GM19467 (cell line): ENCODE measurements at regions not wholly inside any gene's neighbourhood (a gene's known extent, or its start where the extent isn't known, plus 50 kb on each side); places are given as distances from the start of the nearest gene placed in this dataset.
A peak's percentile ranks its signal among the peaks of the same experiment; 100 is the strongest.
"Not testable (repeated sequence)": the region's sequence is repeated elsewhere in the genome, so short reads cannot be mapped to it uniquely, and the experiment has no call there.

ENCODE experiments used
- ATAC-seq: cut with Tn5 transposase; IDR thresholded peaks from one replicate; pipeline ENCODE4 v1.9.1; 2021; ENCODE audit warnings: mild to moderate bottlenecking, moderate library complexity; ENCODE audit not compliant: unreplicated experiment

DNA sequence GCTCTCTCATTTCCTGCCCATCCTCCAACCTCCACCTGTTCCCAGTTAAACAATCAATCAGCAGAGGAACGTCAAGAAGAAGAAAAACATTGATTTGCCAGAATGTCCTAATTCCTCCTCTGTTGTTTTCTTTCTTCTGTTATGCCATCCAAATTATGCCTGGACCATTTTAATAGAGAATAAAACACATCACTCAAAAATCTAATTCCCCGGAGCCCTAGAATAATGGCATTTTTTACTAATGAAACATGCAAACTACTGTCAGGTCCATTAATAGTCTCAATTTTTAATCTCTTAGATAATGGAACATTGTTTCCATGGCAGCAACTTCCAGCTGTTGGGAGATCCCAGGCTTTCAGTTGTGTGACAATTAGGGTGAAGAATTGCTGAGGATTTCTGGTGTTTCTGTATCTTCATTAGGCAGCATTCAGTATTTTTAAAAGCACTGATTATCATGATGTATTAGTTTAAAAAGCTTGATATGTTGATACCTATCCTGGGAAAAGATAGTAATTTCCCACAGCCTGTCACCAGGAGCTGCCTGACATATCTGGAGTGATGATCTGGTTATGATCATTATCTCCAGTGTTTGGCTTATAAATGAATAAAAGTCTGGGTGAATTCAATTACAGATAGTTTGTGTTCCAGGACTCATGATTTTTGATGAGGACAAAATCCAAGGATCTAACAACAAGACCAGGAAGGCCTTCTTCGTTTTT lies 209.8 kb downstream of the TPBG start:
- ATAC-seq = no peak

DNA sequence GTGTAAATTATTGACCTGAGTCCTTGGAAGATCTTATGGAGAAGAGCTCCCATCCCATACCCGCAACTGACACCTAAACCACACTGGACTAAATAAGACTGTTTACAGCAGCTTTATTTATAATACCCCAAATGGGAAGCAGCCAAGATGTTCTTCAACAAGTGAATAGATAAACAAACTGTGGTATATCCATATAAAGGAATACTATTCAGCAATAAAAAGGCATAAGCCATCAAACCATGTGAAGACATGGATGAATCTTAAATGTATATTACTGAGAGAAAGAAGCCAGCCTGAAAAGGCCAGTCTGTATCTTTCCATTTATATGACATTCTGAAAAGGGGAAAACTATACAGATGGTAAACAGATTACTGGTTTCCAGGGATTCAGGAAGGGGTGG lies 212.7 kb downstream of the TPBG start:
- ATAC-seq = no peak

DNA sequence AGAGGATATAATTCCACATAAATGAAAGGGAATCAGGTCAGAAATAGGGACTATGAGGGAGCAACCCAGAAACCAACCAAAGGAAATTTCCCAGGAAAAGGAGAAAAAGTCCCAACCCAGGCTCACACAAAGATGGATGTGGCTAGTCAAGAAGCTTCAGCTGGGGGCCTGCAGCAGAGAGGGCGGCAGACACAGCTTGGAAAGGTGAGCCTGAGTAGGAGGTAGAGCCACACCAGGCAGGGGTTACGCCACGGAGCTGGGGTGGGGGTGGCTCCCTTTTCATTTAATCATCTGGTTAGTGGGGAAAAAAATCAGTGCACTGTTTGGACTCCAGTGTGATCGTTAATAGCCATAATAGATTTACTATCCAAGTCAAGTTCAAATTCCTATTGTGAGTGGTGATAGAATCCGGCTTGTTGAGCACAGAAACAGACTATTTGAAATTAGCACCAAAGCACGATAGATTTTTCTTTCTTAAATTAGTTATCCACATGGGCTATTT lies 220.6 kb downstream of the TPBG start:
- no peak for ATAC-seq

DNA sequence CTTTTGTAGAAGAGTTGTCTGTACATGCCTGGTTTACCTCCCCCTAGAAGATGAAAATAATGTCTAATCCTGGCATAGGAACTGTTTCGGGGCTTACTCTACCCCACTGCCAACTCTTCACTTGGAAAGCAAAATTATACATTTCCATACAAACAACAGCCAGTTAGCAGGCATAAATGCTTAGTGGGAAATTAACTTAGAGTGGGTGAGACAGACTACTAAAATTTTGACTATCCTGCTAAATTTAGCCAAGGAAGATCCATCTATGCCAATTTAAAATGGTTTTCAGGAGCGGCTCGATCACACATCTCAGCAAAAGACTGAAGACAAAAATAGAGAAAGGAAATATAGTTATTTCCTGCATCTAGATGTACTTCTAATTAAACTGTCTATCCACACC lies 221.2 kb downstream of the TPBG start:
- ATAC-seq = no peak

DNA sequence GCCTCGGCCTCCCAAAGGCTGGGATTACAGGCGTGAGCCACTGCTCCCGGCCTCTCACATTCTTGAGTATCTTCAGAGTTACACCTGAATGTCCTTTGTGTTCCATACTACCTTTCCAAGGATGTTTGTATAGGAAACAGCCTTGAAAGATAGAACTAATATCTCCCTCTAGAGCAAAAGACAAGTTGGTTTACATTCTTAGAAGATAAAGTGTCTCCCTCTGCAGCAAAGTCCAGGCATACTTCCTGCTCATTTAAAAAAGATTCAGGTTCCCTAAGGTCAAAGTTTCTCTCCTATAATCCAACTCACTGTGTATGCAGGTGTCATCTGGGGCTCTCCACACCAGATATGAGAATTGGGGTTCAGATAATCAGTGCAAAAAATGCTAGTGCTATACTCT lies 224.4 kb downstream of the TPBG start:
- ATAC-seq = no peak

DNA sequence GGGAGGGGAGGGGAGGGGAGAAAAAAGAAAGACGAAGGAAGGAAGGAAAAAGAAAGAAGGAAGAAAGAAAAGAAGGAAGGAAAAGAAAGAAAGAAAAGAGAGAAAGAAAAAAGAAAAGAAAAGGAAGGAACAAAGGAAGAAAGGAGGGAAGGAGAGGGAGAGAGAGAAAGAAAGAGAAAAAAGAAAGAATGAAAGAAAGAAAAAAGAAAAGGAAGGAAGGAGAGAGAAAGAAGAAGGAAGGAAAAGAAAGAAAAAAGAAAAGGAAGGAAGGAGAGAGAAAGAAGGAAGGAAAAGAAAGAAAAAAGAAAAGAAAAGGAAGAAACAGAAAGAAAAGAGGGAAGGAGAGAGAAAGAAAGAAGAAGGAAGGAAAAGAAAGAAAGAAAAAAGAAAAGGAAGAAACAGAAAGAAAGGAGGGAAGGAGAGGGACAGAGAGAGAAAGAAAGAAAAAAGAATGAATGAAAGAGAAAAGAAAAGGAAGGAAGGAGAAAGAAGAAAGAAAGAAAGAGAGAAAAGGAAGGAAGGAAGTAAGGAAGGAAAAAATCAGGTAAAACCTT lies 225.3 kb downstream of the TPBG start:
- ATAC-seq = no peak

DNA sequence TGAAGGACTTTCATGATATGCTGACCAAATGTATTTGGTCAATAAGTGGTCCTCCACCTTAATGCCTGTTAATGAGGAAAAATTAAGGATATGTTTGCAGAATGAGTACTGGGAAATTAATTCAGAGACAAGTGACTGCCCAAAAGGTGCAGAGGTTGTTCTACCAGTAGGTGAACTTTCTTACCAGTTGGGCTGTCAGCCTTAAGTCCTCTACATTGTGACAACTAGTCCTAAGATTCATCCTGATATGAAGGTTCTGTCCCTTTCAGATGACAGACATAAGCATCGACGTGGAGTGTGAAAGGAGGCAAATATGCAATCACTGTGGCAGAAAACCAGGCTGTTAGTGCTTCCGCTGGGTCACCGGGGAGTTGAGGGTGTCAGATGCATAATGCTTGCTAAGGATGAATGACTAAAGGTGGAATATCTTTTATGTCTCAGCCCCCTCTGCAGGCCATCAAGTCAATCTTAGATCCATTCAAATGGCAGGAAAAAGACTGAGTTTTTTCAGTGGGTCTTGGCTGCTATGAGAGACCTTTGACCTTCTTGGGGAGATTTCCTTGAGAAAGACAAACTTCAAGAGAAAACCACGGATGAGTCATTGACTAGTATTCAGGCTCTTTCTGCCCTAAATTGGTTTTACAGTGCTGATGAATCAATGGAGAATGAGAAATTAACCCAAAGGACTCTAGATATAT lies 226.0 kb downstream of the TPBG start:
- peak; percentile 75 for ATAC-seq

DNA sequence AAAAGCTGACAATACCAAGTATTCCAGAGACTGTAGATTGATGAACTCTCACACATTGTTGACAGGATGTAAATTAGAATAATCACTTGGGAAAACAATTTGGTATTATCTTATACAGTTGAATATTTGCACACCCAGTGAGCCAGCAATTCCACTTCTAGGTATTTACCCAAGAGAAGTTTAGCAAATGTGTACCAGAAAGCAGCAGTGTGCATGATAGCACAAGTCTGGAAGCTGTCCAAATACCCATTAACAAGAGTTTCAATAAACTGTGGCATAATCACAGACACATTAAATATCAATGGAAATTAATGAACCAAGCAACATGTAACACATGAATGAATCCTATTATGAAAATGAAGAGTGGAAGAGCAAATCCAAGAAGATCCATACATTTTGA lies 233.6 kb downstream of the TPBG start:
- ATAC-seq = no peak

DNA sequence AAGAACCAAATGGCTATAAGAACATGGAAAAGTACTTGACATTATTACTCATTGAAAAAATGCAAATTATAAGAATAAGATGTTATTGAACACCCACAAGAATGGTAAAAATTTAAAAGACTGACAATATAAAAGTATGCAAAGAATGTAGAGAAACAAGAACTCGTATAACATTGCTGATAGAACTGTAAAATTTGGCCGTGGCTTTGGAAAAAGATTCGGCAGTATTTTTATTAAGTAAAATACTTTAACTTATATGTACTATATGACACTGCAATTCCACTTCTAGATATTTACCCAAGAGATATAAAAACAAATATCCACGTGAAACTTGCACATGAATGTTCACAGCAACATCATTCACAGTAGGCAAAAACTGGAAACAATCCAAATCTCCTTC lies 239.2 kb downstream of the TPBG start:
- no peak for ATAC-seq

DNA sequence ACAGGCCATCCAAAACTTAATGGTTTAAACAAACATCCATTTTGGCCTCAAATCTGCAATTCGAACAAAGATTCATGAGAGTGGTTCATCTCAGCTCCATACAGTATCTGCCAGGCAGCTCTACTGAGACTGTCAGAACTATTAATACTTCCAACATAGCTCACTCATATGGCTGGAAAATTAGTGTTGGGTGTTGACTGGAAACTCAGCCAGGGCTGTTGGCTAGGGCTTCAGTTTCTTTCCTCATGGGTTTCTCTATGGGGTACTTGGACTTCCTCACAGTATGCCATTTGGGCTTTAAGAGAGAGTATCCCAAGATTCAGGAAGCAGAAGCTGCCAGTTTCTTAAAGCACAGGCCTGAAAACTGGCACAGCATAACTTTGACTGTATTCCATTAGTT lies 240.3 kb downstream of the TPBG start:
- ATAC-seq = no peak

DNA sequence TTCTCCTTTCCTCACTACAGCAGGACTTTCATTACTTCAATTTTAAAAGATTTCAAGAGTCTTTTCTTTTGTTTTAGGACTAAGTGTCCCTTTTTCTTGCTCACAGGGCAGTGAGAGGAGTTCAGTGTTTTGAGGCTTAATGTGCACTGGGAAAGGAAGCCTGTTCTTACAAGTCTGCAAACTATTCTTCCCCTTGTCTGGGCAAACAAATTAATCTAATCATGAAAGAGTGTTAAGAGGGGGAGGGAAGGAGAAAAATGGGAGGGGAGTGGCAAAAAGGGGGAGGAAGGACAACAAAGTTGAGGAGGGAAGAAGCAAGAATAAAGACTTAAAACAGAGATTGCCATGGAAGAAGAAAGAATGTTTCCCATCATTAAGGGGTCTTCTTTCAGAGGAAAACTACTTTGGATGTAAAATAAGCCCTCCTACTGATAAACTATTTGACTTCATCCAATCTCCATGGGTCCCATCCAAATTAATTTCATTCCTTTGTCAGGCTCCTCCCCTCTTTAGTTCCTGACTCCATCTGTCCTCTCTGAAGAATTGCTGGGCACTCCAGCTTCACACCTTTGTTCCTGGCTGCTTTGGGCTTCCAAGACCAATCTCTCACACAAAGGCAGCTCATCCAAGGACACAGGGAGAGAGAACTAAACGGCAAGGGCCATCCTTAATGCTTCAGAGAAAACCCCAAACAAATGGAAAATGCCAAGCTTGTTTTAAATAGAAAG lies 244.5 kb downstream of the TPBG start:
- ATAC-seq = no peak

DNA sequence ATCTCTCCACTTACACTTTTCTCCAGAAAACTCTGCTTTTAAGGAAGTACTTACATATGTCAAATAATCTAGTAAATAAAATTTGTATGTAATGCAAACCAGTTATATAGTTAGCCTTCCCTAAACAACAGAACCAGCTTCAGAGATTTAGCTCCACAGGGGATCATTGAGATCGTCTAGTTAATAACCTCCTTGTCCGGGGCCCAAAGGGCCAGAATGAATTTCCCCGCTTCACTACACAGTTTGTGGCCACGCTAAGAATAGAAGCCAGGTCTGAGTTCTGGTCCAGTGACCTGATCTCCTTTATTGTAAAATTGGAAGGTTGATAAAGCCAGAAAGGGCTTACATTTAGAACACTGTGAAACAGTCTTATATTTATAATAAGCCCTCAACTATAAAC lies 245.2 kb downstream of the TPBG start:
- no peak for ATAC-seq

DNA sequence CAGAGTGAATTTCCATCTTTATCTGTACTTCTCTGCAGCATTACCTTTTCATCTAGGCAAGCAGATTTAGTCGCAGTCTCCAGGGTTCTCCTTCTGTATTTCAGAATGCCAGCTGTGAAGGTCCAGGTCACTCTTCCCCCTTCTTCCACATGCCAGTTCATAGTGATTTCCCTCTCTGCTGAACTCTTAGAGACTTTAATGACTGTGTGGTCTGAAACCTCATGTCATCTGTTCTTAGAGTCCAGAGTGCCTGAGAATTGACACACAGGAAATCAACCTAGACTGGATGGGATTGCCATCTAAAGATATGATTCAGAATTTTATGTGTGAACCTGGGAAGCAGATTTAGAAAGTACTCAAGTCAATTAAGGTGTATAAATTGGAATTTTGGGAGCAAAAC lies 248.1 kb downstream of the TPBG start:
- no peak for ATAC-seq

DNA sequence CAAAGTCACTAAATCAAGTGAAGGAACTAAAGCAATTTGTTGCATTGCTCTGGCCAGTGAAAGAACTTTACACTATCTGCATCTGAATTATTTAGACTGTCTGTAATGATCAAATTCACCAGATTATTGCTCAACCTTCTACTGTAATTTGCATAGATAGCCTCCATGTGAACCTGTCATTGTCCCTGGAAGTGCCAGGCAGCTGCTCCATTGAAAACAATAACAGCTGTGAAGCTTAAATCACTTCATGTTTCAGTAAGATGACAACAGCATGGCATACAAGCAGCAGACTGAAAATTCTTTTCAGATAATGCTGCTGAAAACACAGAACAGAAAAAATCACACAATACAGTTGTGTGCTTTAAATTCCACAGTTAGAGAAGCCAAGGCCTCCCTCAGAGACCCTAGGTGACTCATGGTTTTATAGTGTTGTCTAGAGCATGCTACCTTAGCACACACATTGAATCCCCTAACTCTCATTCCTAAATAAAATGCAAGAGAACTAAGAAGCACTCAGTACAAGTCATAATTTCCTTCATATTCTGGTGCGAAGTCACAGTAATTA lies 248.9 kb downstream of the TPBG start:
- ATAC-seq = no peak

DNA sequence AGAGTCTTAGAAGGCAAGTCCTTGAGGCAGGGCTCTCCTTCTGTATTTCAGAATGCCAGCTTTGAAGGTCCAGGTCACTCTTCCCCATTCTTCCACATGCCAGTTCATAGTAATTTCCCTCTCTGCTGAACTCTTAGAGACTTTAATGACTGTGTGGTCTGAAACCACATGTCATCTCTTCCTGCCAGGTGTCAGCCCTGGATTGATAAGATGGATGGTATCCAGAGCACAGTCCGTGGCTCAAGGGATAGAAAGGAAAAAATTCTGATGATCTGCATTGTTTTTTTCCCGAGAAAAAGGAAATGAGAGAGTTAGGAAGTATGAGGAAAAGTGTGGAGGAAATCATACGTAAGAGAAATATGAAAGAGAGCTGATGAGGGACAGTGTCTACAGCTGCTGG lies 250.9 kb downstream of the TPBG start:
- ATAC-seq = no peak

DNA sequence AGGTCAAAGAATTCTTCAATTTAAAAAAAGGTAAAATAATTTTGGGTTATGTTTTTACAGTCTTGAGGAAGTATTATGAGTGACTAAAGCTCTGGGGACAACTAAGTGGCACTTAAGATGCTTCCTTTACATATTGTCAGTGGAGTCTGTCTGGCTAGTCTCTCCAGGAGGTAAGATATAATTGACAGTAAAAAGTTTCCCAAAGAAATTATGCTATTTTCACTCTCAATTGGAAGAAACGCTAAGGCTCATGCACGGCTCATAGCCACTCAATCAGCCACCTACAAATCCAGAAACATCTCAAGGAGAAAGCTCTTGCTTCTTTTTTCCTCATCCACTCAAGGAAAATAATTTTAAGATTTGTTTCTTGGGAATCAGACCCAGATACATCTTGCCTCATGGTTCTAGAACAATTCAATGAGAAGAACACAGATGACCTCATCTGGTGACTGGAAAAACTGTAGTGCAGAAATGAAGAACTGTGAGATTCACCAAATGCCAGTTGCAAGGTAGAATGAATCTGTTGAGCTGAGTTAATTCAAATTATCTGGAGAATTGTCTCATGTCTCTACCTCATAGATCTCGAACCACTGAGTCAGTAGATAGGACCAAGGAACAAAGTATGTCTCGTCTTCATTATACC lies 252.9 kb downstream of the TPBG start:
- no peak for ATAC-seq

DNA sequence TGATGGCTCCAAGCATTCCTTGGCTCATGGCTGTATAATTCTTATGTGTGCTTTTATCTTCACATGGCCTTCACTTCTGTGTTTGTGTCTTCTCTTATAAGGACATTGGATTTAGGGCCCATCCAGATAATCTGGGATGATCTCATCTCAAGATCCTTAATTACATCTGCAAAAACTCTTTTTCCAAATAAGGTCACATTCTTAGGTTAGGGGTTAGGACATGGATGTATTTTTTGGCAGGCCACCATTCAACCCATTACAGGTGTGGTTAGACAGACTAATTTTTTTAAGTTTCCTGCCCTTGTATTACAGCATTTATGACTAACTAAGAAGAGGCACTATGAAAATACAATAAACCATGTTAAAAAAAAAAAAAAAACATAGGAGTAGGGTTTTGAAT lies 254.0 kb downstream of the TPBG start:
- ATAC-seq = no peak

DNA sequence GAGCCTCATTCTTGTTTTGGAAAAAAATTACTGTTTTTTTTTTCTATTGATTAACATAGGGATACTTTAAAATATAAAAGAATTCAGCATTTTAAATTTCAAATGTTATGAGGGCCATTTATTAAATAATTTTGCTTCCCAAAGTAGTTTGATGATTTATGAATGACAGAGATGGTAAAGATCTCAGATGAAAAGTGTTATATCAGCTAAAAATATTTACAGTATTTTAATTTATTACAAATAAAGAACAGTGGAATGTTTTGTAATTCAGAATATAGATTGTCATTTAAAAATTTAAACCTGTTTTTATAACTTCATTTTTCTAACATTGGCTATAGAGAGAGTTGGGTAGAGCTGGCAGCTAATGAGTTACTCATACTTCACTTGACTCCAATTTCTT lies 256.0 kb downstream of the TPBG start:
- ATAC-seq = no peak

DNA sequence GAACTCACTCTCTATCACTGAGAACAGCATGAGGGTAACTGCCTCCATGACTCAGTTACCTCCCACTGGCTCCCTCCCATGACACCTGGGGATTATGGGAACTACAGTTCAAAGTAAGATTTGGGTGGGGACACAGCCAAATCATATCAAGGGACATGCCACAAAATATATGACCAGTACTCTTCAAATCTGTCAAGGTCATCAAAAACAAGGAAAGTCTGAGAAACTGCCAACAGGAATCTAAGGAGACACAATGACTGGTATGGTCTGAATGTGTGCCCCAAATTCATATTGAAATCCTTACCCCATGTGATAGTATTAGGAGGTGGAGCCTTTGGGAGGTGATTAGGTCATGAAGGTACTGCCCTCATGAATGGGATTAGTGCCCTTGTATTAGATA lies 258.8 kb downstream of the TPBG start:
- no peak for ATAC-seq

DNA sequence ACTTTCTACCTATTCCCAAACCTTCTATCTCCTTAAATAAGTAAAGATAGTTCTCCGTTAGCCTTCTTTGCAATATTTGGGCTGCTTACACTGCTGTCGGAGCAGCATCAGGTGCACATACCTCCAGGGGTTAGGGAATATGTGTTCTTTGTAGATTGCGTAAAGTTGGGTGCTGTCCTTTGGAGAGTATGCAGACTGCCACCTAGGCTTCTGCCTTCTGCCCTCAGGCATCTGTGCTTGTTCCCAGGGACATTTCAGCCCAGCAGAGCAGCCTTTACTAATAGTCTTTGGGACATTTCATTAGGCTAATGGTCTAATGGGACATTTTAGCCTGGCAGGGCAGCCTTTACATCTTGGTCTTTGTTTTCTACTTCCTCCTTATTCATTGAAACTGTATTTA lies 260.6 kb downstream of the TPBG start:
- no peak for ATAC-seq

DNA sequence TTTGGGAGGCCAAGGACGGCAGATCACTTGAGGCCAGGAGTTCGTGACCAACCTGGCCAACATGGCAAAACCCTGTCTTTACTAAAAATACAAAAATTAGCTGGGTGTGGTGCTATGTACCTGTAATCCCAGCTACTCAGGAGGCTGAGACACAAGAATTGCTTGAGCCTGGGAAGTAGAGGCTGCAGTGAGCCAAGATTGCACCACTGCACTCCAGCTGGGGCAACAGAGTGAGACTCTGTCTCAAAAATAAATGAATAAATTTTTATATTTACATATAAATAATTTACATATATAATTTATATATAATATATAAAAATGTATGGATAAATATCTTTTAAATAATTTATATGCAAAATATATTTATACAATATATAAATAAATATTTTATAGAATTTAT lies 263.3 kb downstream of the TPBG start:
- ATAC-seq = not testable (repeated sequence)
